Adrenal gland (tissue), 9 donors: ENCODE measurements at regions not wholly inside any gene's neighbourhood (a gene's known extent, or its start where the extent isn't known, plus 50 kb on each side); places are given as distances from the start of the nearest gene placed in this dataset.

Experiments
- DNase-seq, 7 donors: peaks; one replicate each; pipeline ENCODE4 v3.0.0-alpha.2; 2019 to 2020
- H3K27ac ChIP-seq, 5 donors: fragments of 200-600 bp; sonication (generic) in 4 of 5; 1 replicate in 3 of 5; 2 replicates in 2 of 5; pipeline versions ENCODE4 v1.5.1 to v1.8.0; 2016 to 2020; ENCODE audit warnings: mild to moderate bottlenecking in 1 of 5
- H3K27me3 ChIP-seq: fragments of 200-600 bp; 2 replicates; pipeline ENCODE4 v1.8.0; 2021
- H3K36me3 ChIP-seq, 2 donors: fragments of 200-600 bp; replicated peaks in 1 of 2; 1 replicate in 1 of 2; 2 replicates in 1 of 2; pipeline versions ENCODE4 v1.5.1 to v1.8.0; 2018 to 2022
- H3K4me1 ChIP-seq, 2 donors: fragments of 200-600 bp; replicated peaks in 1 of 2; 1 replicate in 1 of 2; 2 replicates in 1 of 2; pipeline versions ENCODE4 v1.5.1 to v1.8.0; 2018 to 2021
- H3K4me3 ChIP-seq, 4 donors: fragments of 200-600 bp; sonication (generic) in 3 of 4; one replicate each; pipeline ENCODE4 v1.5.1; 2016 to 2018
- H3K9me3 ChIP-seq, 3 donors: fragments of 200-600 bp; sonication (generic) in 1 of 3; replicated peaks in 1 of 3; 1 replicate in 2 of 3; 2 replicates in 1 of 3; pipeline versions ENCODE4 v1.5.1 to v1.8.0; 2016 to 2021
- POLR2A ChIP-seq, 2 donors: fragments of 450-650 bp; IDR thresholded peaks; one replicate each; pipeline ENCODE4 v1.6.1; 2017; ENCODE audit warnings: antibody characterized with exemption in 2 of 2, mild to moderate bottlenecking in 2 of 2, moderate library complexity in 1 of 2
- WGBS, 4 donors: extraction: QIAGEN DNeasy Blood & Tissue Kit in 2 of 4; methylation state at CpG; one replicate each; pipeline versions ENCODE4 v1.1.5 to v1.1.7; 2013 to 2017; 5-methylcytosine and 5-hydroxymethylcytosine counted together
- intact Hi-C, 2 donors: fragments of 100-400 bp; cut with DNase I; formaldehyde crosslinking; loops; one replicate each; pipeline versions ENCODE4 v1.14.1 to v1.15.0; 2022 to 2023
- TF ChIP-seq, protein P1 (sequence below), 6 experiments: fragments of 450-650 bp in 4 of 6; fragments of 200-600 bp in 2 of 6; sonication (generic) in 1 of 6; IDR thresholded peaks; 1 replicate in 5 of 6; 2 replicates in 1 of 6; pipeline versions ENCODE4 v1.5.1 to v1.8.0; 2016 to 2021; ENCODE audit warnings: antibody characterized with exemption in 6 of 6, mild to moderate bottlenecking in 2 of 6, moderate library complexity in 1 of 6
- donor health status: healthy with polysubstance abuse.
- donor health status: Bipolar disorder and iron deficiency.
- donor health status: DM: yes; HTN: yes; CAD: no.
- donor health status: DM: no; HTN: no; CAD: no.
- donor health status: DM: no; HTN: no; CAD: no.

DNA sequence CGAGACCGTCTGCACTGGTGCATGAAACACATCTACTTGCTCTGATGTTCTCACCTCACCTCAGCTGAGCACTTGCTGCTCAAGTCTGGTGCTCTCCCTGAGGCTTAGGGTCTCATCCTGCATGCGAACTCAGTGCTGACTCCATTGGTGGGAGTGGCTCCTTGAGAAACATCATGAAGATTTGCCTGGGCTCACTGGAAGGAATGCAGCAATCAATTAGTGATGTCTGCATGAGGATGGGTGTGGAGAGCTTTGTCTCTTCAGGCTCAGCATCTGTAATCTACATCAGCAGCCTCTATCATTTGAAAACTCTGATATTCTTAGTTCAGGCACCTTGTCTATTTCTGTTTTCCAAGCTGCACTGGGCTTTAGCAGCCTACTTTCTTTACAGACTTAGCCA lies 204.4 kb downstream of the IRF8 start:
- 67 to 89% (median 77%) methylated on average over 3 of the region's 3 CpGs for WGBS, 4 donors
- intact Hi-C loops, result no loop called here
- DNase-seq, result no peak
- Histone ChIP-seq H3K9me3 (no peaks in the 10 kb centered on the region), H3K4me3 (no peak overlapping the region), H3K4me1 (no peaks in the 10 kb centered on the region), H3K27ac (no peak overlapping the region), H3K36me3 (no peaks in the 10 kb centered on the region), H3K27me3 (peaks cover 15% of the 10 kb centered on the region)
- TF ChIP-seq, protein P1, sequence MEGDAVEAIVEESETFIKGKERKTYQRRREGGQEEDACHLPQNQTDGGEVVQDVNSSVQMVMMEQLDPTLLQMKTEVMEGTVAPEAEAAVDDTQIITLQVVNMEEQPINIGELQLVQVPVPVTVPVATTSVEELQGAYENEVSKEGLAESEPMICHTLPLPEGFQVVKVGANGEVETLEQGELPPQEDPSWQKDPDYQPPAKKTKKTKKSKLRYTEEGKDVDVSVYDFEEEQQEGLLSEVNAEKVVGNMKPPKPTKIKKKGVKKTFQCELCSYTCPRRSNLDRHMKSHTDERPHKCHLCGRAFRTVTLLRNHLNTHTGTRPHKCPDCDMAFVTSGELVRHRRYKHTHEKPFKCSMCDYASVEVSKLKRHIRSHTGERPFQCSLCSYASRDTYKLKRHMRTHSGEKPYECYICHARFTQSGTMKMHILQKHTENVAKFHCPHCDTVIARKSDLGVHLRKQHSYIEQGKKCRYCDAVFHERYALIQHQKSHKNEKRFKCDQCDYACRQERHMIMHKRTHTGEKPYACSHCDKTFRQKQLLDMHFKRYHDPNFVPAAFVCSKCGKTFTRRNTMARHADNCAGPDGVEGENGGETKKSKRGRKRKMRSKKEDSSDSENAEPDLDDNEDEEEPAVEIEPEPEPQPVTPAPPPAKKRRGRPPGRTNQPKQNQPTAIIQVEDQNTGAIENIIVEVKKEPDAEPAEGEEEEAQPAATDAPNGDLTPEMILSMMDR (IDR thresholded peaks at IDR 0.05), result no peak
- TF ChIP-seq POLR2A (IDR thresholded peaks at IDR 0.05), result no peak

DNA sequence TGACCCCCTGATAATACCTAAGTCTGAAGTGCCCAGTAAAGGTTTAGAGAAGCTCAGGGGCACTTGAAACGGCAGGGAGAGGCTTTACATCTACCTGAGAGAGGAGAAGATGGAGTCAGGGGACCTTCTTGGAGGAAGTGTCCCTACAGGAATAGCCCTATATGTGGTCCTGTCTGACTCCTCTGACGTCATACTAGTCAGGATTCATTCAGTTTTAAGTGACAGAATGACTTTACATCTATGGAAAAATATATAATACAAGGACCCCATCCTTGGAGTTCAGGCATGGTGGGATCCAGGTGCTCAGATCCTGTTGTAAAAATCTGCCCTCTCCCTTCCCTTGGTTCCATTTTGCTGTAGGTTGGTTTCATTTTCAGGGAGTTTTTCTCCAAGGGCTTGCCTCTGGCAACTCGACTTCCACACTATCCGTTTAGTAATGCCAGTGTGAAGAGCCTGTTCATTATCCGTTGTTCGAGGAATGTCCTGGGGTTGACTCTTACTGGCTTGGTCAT lies 205.6 kb downstream of the IRF8 start:
- H3K9me3 ChIP-seq, result no peaks in the 10 kb centered on the region
- intact Hi-C loops, result no loop called here
- no peak for TF ChIP-seq POLR2A (IDR thresholded peaks at IDR 0.05)
- TF ChIP-seq, protein P1 (IDR thresholded peaks at IDR 0.05), result no peak
- H3K4me1 ChIP-seq, result no peaks in the 10 kb centered on the region
- no peak overlapping the region for H3K27ac ChIP-seq
- no peaks in the 10 kb centered on the region for H3K36me3 ChIP-seq
- DNase-seq, result no peak
- no peak overlapping the region for H3K4me3 ChIP-seq
- 56 to 78% (median 72%) methylated on average over 6 of the region's 6 CpGs for WGBS, 4 donors
- H3K27me3 ChIP-seq, result peaks cover 12% of the 10 kb centered on the region

DNA sequence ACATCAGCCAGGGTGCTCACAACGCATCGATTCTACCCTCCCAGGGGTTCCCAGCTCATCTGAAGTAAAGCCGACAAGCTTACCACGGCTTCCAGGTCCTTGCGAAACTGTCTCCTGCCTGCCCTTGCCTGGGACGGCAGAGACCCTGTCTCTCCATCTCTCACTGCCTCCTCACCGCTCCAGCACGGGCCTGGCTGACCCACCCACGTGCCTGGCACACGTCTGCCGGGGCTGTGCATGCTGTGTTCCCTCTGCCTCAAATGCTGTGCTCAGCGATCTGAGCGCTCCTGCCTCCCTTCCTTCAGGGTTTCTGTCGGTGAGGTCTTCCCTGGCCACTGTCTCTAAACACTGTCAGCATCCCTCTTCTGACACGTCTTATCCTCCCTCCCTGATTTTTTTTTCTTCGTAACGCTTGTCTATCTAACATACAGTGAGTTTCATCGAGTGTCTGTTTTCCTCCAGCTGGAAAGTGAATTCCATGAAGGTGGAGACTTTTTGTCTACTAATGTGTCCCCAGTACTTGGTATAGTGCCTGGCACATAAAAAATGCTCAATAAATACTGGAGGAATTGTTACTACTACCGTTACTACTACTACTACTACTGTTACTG lies 208.4 kb downstream of the IRF8 start:
- 63 to 83% (median 74%) methylated on average over 17 to 19 of the region's 19 CpGs for WGBS, 4 donors
- Histone ChIP-seq H3K9me3 (no peaks in the 10 kb centered on the region), H3K4me3 (no peak overlapping the region), H3K27ac (no peak overlapping the region), H3K36me3 (no peaks in the 10 kb centered on the region), H3K27me3 (peaks cover 4% of the 10 kb centered on the region), H3K4me1 (no peaks in the 10 kb centered on the region)
- intact Hi-C loops, result no loop called here
- DNase-seq, result no peak
- TF ChIP-seq POLR2A (IDR thresholded peaks at IDR 0.05), result no peak
- TF ChIP-seq, protein P1 (IDR thresholded peaks at IDR 0.05), result no peak

DNA sequence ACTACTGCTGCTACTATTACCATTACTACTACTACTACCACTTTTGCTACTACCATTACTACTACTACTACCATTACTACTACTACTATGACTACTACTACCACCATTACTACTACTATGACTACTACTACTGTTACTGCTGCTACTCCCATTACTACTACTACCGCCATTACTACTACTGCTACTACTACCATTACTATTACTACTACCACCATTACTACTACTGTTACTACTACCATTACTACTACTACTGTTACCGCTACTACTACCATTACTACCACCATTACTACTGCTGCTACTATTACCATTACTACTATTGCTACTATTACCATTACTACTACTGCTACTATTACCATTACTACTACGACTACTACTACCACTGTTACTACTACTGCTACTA lies 209.1 kb downstream of the IRF8 start:
- Histone ChIP-seq H3K27me3 (peaks cover 4% of the 10 kb centered on the region), H3K27ac (no peak overlapping the region), H3K4me3 (no peak overlapping the region), H3K9me3 (no peaks in the 10 kb centered on the region), H3K36me3 (no peaks in the 10 kb centered on the region), H3K4me1 (no peaks in the 10 kb centered on the region)
- intact Hi-C loops, result no loop called here
- TF ChIP-seq, protein P1 (IDR thresholded peaks at IDR 0.05), result no peak
- no peak for TF ChIP-seq POLR2A (IDR thresholded peaks at IDR 0.05)
- no peak for DNase-seq
- 92 to 99% (median 95%) methylated on average over 3 of the region's 3 CpGs for WGBS, 4 donors
